H9 (cell line): ENCODE measurements at regions not wholly inside any gene's neighbourhood (a gene's known extent, or its start where the extent isn't known, plus 50 kb on each side); places are given as distances from the start of the nearest gene placed in this dataset.
"Not testable (repeated sequence)": the region's sequence is repeated elsewhere in the genome, so short reads cannot be mapped to it uniquely, and the experiment has no call there.

ENCODE experiments used
- DNase-seq: peaks from one replicate; pipeline ENCODE4 v3.0.0-alpha.2; 2017
- H2AFZ ChIP-seq: one replicate; pipeline ENCODE4 v1.6.1; 2013; ENCODE audit warnings: mild to moderate bottlenecking, low read length, control low read depth, moderate library complexity
- H2AK5ac ChIP-seq: 2 replicates; pipeline ENCODE4 v1.6.1; 2013; ENCODE audit warnings: low read length, control low read depth, mixed read lengths; ENCODE audit not compliant: insufficient read length
- H2BK120ac ChIP-seq: one replicate; pipeline ENCODE4 v1.6.1; 2013; ENCODE audit warnings: low read depth, mild to moderate bottlenecking, low read length, control low read depth, inconsistent platforms; ENCODE audit not compliant: poor library complexity, severe bottlenecking
- H2BK12ac ChIP-seq: 2 replicates; pipeline ENCODE4 v1.6.1; 2013; ENCODE audit warnings: low read length, control low read depth, mixed read lengths, low read depth; ENCODE audit not compliant: insufficient read length
- H2BK15ac ChIP-seq: 2 replicates; pipeline ENCODE4 v1.6.1; 2013; ENCODE audit warnings: low read depth, low read length, control low read depth
- H2BK20ac ChIP-seq: one replicate; pipeline ENCODE4 v1.6.1; 2013; ENCODE audit warnings: low read depth, mild to moderate bottlenecking, low read length, control low read depth, inconsistent platforms; ENCODE audit not compliant: poor library complexity, severe bottlenecking
- H2BK5ac ChIP-seq: 2 replicates; pipeline ENCODE4 v1.6.1; 2013; ENCODE audit warnings: low read length, control low read depth, mixed read lengths; ENCODE audit not compliant: insufficient read length
- H3K14ac ChIP-seq: 2 replicates; pipeline ENCODE4 v1.6.1; 2013; ENCODE audit warnings: low read length, control low read depth; ENCODE audit not compliant: insufficient read depth
- H3K18ac ChIP-seq: 2 replicates; pipeline ENCODE4 v1.6.1; 2013; ENCODE audit warnings: low read depth, mild to moderate bottlenecking, mixed read lengths, low read length, control low read depth; ENCODE audit not compliant: insufficient read length
- H3K23ac ChIP-seq: 2 replicates; pipeline ENCODE4 v1.6.1; 2013; ENCODE audit warnings: low read length, control low read depth, mixed read lengths, low read depth; ENCODE audit not compliant: insufficient read length
- H3K23me2 ChIP-seq: 2 replicates; pipeline ENCODE4 v1.6.1; 2013; ENCODE audit warnings: low read depth, mild to moderate bottlenecking, mixed read lengths, low read length, control low read depth; ENCODE audit not compliant: insufficient read length, poor library complexity, severe bottlenecking
- H3K27ac ChIP-seq: 2 replicates; pipeline ENCODE4 v1.5.1; 2013; ENCODE audit warnings: low read length, control low read depth, mixed read lengths, low read depth; ENCODE audit not compliant: insufficient read length
- H3K27me3 ChIP-seq: 2 replicates; pipeline ENCODE4 v1.6.1; 2013; ENCODE audit warnings: low read length, control low read depth, inconsistent platforms; ENCODE audit not compliant: insufficient read depth
- H3K4ac ChIP-seq: 2 replicates; pipeline ENCODE4 v1.6.1; 2013; ENCODE audit warnings: low read depth, mild to moderate bottlenecking, control low read depth, inconsistent platforms, low read length, moderate library complexity
- H3K4me1 ChIP-seq: 2 replicates; pipeline ENCODE4 v1.6.1; 2013; ENCODE audit warnings: low read length, control low read depth, inconsistent platforms; ENCODE audit not compliant: insufficient read depth
- H3K4me2 ChIP-seq: 2 replicates; pipeline ENCODE4 v1.6.1; 2013; ENCODE audit warnings: low read length, control low read depth, mixed read lengths; ENCODE audit not compliant: insufficient read length, insufficient read depth
- H3K56ac ChIP-seq: 2 replicates; pipeline ENCODE4 v1.6.1; 2013; ENCODE audit warnings: low read depth, mild to moderate bottlenecking, mixed read lengths, low read length, control low read depth; ENCODE audit not compliant: insufficient read length
- H3K79me1 ChIP-seq: 2 replicates; pipeline ENCODE4 v1.6.1; 2013; ENCODE audit warnings: low read depth, mild to moderate bottlenecking, moderate library complexity, low read length, control low read depth, inconsistent platforms; ENCODE audit not compliant: insufficient read depth, poor library complexity, severe bottlenecking
- H3K79me2 ChIP-seq: 2 replicates; pipeline ENCODE4 v1.6.1; 2013; ENCODE audit warnings: low read length, control low read depth, inconsistent platforms; ENCODE audit not compliant: insufficient read depth
- H3K9ac ChIP-seq: 2 replicates; pipeline ENCODE4 v1.6.1; 2013; ENCODE audit warnings: low read length, control low read depth, mixed read lengths; ENCODE audit not compliant: insufficient read length; ENCODE audit errors: extremely low read depth
- H3K9me3 ChIP-seq: one replicate; pipeline ENCODE4 v1.6.1; 2013; ENCODE audit warnings: low read depth, low read length, inconsistent platforms; ENCODE audit not compliant: control insufficient read depth
- H3T11ph ChIP-seq: one replicate; pipeline ENCODE4 v1.6.1; 2013; ENCODE audit warnings: mild to moderate bottlenecking, low read length, control low read depth, inconsistent platforms
- H4K20me1 ChIP-seq: one replicate; pipeline ENCODE4 v1.6.1; 2013; ENCODE audit not compliant: control insufficient read depth, insufficient read length, insufficient read depth
- H4K5ac ChIP-seq: 2 replicates; pipeline ENCODE4 v1.6.1; 2013; ENCODE audit warnings: low read depth, mild to moderate bottlenecking, mixed read lengths, low read length, control low read depth; ENCODE audit not compliant: insufficient read length
- H4K8ac ChIP-seq: replicated peaks from 2 replicates; pipeline ENCODE4 v1.6.1; 2013; ENCODE audit warnings: low read length, control low read depth, mixed read lengths, low read depth; ENCODE audit not compliant: insufficient read length
- H4K91ac ChIP-seq: 2 replicates; pipeline ENCODE4 v1.6.1; 2013; ENCODE audit warnings: low read depth, mild to moderate bottlenecking, moderate library complexity, mixed read lengths, low read length, control low read depth; ENCODE audit not compliant: insufficient read length
- H3K27ac Mint-ChIP-seq, 3 experiments: 2 replicates in 2 of 3; 3 replicates in 1 of 3; pipeline ENCODE4 v1.8.0; 2020 to 2021; ENCODE audit warnings: mixed read lengths in 3 of 3, mild to moderate bottlenecking in 1 of 3, moderate library complexity in 1 of 3
- H3K27me3 Mint-ChIP-seq: 2 replicates; pipeline ENCODE4 v1.8.0; 2021; ENCODE audit warnings: low read depth, mild to moderate bottlenecking, moderate library complexity, mixed read lengths
- H3K36me3 Mint-ChIP-seq, 3 experiments: 2 replicates in 2 of 3; 3 replicates in 1 of 3; pipeline ENCODE4 v1.8.0; 2020 to 2021; ENCODE audit warnings: low read depth in 3 of 3, mixed read lengths in 3 of 3; ENCODE audit not compliant: insufficient read depth in 1 of 3
- H3K4me1 Mint-ChIP-seq, 2 experiments: 2 replicates each; pipeline ENCODE4 v1.8.0; 2020; ENCODE audit warnings: mixed read lengths in 2 of 2
- H3K4me3 Mint-ChIP-seq, 2 experiments: 2 replicates in 1 of 2; 3 replicates in 1 of 2; pipeline ENCODE4 v1.8.0; 2020 to 2021; ENCODE audit warnings: mild to moderate bottlenecking in 2 of 2, mixed read lengths in 2 of 2, moderate library complexity in 1 of 2
- H3K9me3 Mint-ChIP-seq, 2 experiments: 2 replicates in 1 of 2; 3 replicates in 1 of 2; pipeline ENCODE4 v1.8.0; 2020; ENCODE audit warnings: mild to moderate bottlenecking in 2 of 2, mixed read lengths in 2 of 2, moderate library complexity in 1 of 2
- WGBS: extraction: QIAGEN DNeasy Blood & Tissue Kit; methylation state at CpG from one replicate; pipeline ENCODE4 v1.1.7; 2013; ENCODE audit warnings: missing lambda C conversion rate, low lambda C conversion rate, mixed read lengths; ENCODE audit not compliant: insufficient read length; ENCODE audit errors: extremely low coverage; 5-methylcytosine and 5-hydroxymethylcytosine counted together

DNA sequence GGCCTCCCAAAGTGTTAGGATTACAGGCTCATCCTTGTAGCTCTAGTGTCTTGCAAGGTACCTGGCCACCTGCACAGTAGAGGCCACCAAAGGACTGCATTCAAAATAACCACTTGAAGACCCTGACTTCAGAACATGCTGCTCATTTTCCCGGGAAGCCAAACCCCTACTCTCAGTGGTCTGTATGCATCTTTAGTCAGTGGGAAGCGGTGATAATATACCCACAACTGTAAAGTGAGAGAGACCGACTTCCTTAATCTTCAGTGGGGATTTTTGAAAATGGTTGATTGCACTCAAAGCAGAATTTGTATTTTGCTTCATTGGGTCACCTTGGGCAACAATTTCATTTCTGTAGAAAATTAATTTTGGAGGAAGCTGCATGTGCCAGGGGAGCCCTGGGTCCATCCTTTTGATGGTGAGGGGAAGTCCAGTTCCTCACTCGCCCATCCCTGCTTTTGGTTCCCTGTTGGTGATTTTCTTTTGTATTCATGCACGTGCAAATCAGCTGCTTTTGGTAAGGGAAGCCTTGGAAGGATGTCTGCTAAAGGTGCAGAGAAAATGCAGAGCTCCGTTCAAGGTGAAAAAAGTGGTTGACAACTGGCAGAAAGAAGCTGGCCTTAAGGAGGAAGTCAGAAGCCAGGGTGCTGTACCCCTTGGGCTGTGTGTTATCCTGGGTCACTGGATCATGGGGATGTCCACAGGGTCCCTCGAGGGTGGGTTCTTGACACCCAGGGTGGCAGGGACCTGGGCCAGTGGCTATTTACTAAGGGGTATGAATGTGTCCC, 59.5 kb downstream of the NPIPB11 start:
- H3K9me3 ChIP-seq, H3K27ac ChIP-seq, H3K18ac ChIP-seq, H2BK15ac ChIP-seq, H3K79me2 ChIP-seq, H3K56ac ChIP-seq, H3K36me3 Mint-ChIP-seq, H3K4me1 Mint-ChIP-seq, H4K20me1 ChIP-seq, H3K9ac ChIP-seq, H2BK5ac ChIP-seq, H3K23ac ChIP-seq, H2BK20ac ChIP-seq, H3K4me1 ChIP-seq, H2AFZ ChIP-seq, H2AK5ac ChIP-seq, H3K27me3 ChIP-seq, H4K5ac ChIP-seq, H3K4ac ChIP-seq, H4K91ac ChIP-seq, H2BK120ac ChIP-seq, DNase-seq, H4K8ac ChIP-seq, H2BK12ac ChIP-seq, H3K14ac ChIP-seq, H3K79me1 ChIP-seq, H3K4me2 ChIP-seq, H3K27ac Mint-ChIP-seq, H3T11ph ChIP-seq, H3K9me3 Mint-ChIP-seq, H3K27me3 Mint-ChIP-seq, H3K23me2 ChIP-seq, H3K4me3 Mint-ChIP-seq: not testable (repeated sequence)
- no CpG with 5 or more reads among the region's 7 CpGs for WGBS

DNA sequence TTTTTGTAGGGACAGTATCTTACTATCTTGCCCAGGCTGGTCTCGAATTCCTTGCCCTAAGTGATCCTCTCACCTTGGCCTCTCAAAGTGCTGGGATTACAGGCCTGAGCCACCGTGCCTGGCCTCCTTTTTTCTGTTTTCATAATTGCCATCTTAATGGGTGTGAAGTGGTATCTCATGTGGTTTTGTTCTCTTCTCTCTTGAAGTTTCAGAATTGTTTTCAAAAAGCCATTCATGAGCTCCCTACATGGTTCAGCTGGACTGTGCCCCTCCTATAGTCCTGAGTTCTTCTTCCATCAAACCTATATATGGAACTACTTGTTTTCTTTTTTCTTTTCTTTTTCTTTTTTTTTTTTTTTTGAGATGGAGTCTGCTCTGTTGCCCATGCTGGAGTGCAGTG, 60.3 kb downstream of the NPIPB11 start:
- not testable (repeated sequence) for H3K36me3 Mint-ChIP-seq

More for the DNA sequence above, 60.3 kb downstream of the NPIPB11 start:
- not testable (repeated sequence) for H3K4me2 ChIP-seq, DNase-seq, H3K79me1 ChIP-seq, H4K91ac ChIP-seq, H3K56ac ChIP-seq, H2AFZ ChIP-seq, H2AK5ac ChIP-seq, H4K20me1 ChIP-seq, H3K27me3 ChIP-seq, H3K9me3 Mint-ChIP-seq, H3K4me1 ChIP-seq, H3K9me3 ChIP-seq, H3K4ac ChIP-seq, H2BK12ac ChIP-seq, H2BK20ac ChIP-seq, H3K23ac ChIP-seq, H3K18ac ChIP-seq, H2BK15ac ChIP-seq, H2BK5ac ChIP-seq, H3K27me3 Mint-ChIP-seq, H4K8ac ChIP-seq, H3K4me1 Mint-ChIP-seq, H2BK120ac ChIP-seq, H3K9ac ChIP-seq, H3K14ac ChIP-seq, H4K5ac ChIP-seq, H3K27ac Mint-ChIP-seq, H3T11ph ChIP-seq, H3K79me2 ChIP-seq, H3K27ac ChIP-seq, H3K23me2 ChIP-seq, H3K4me3 Mint-ChIP-seq
- WGBS, result no CpG with 5 or more reads among the region's 2 CpGs
